ENCODE measurements at regions not wholly inside any gene's neighbourhood (a gene's known extent, or its start where the extent isn't known, plus 50 kb on each side); places are given as distances from the start of the nearest gene placed in this dataset.

GRCh38 chr19:34856052-34856451 is 70.7 kb upstream of the ZNF30 start:
- Histone ChIP-seq H3K27me3 (replicated peaks; ENCODE audit: control insufficient read depth, insufficient read depth, low read length) (no peaks in the 10 kb centered on the region), H3K4me1 (no peaks in the 10 kb centered on the region), H3K4me3 (ENCODE audit: low read depth, low read length) (no peak overlapping the region), H3K36me3 (ENCODE audit: control insufficient read depth, insufficient read depth, low read length) (no peaks in the 10 kb centered on the region), H3K9me3 (no peaks in the 10 kb centered on the region; the same call in 1 of the 2 replicates)
- ChIA-PET POLR2A (no interaction called here), CTCF (no interaction called here)
- BruUV-seq (replicated peaks) = no TSS peak
- Mint-ChIP-seq H3K27ac (ENCODE audit: unreplicated experiment) (no peak overlapping the region), H3K36me3 (ENCODE audit: insufficient read depth, unreplicated experiment) (no peaks in the 10 kb centered on the region), H3K27me3 (ENCODE audit: insufficient read depth, unreplicated experiment) (no peaks in the 10 kb centered on the region), H3K4me1 (ENCODE audit: low read depth, unreplicated experiment) (no peaks in the 10 kb centered on the region), H3K4me3 (ENCODE audit: unreplicated experiment) (no peak overlapping the region), H3K9me3 (ENCODE audit: unreplicated experiment) (no peaks in the 10 kb centered on the region)
- no peak for DNase-seq
- intact Hi-C loops (cut with micrococcal nuclease; ENCODE audit: unreplicated experiment) = no loop called here
- no peak for TF ChIP-seq CTCF (IDR thresholded peaks at IDR 0.05; ENCODE audit: insufficient read depth in 1 of 2, low read depth in 1 of 2, low read length in 1 of 2, severe bottlenecking in 1 of 2, unreplicated experiment in 1 of 2)

- H3K27me3 ChIP-seq (replicated peaks; ENCODE audit: control insufficient read depth, insufficient read depth, low read length) = no peaks in the 10 kb centered on the region
- no TSS peak for BruUV-seq (replicated peaks)
- peaks cover under 1% of the 10 kb centered on the region for H3K9me3 Mint-ChIP-seq (ENCODE audit: unreplicated experiment)
- no peaks in the 10 kb centered on the region for H3K27me3 Mint-ChIP-seq (ENCODE audit: insufficient read depth, unreplicated experiment)
- intact Hi-C loops (cut with micrococcal nuclease; ENCODE audit: unreplicated experiment) = loop anchor here (5.0 kb wide), 1 partner anchor 74 kb away; the partner anchor contains the start of gene ZNF30
- no peak overlapping the region for H3K4me3 Mint-ChIP-seq (ENCODE audit: unreplicated experiment)
- no peak for TF ChIP-seq CTCF (IDR thresholded peaks at IDR 0.05; ENCODE audit: insufficient read depth in 1 of 2, low read depth in 1 of 2, low read length in 1 of 2, severe bottlenecking in 1 of 2, unreplicated experiment in 1 of 2)
- no peak overlapping the region for H3K4me3 ChIP-seq (ENCODE audit: low read depth, low read length)
- no peak for DNase-seq
- H3K36me3 Mint-ChIP-seq (ENCODE audit: insufficient read depth, unreplicated experiment) = no peaks in the 10 kb centered on the region
- H3K4me1 ChIP-seq = no peaks in the 10 kb centered on the region
- ChIA-PET POLR2A (no interaction called here), CTCF (no interaction called here)
- H3K27ac Mint-ChIP-seq (ENCODE audit: unreplicated experiment) = no peak overlapping the region
- H3K4me1 Mint-ChIP-seq (ENCODE audit: low read depth, unreplicated experiment) = no peaks in the 10 kb centered on the region
- H3K9me3 ChIP-seq = no peaks in the 10 kb centered on the region; the same call in 1 of the 2 replicates
- no peaks in the 10 kb centered on the region for H3K36me3 ChIP-seq (ENCODE audit: control insufficient read depth, insufficient read depth, low read length)
Measured at GRCh38 chr19:34853369-34853768, 73.3 kb upstream of the ZNF30 start.

- Histone ChIP-seq H3K36me3 (ENCODE audit: control insufficient read depth, insufficient read depth, low read length) (no peaks in the 10 kb centered on the region), H3K9me3 (no peaks in the 10 kb centered on the region; the same call in 1 of the 2 replicates), H3K4me1 (no peaks in the 10 kb centered on the region), H3K27me3 (replicated peaks; ENCODE audit: control insufficient read depth, insufficient read depth, low read length) (no peaks in the 10 kb centered on the region), H3K4me3 (ENCODE audit: low read depth, low read length) (no peak overlapping the region)
- peaks cover 4% of the 10 kb centered on the region for H3K27me3 Mint-ChIP-seq (ENCODE audit: insufficient read depth, unreplicated experiment)
- H3K4me3 Mint-ChIP-seq (ENCODE audit: unreplicated experiment) = no peak overlapping the region
- ChIA-PET POLR2A (no interaction called here), CTCF (interaction anchor here (0.5 kb wide), 1 partner anchor 302 kb away, joined by 6 read pairs; no protein-coding TSS in a partner anchor)
- no peaks in the 10 kb centered on the region for H3K4me1 Mint-ChIP-seq (ENCODE audit: low read depth, unreplicated experiment)
- no peak overlapping the region for H3K27ac Mint-ChIP-seq (ENCODE audit: unreplicated experiment)
- peaks cover 7% of the 10 kb centered on the region for H3K9me3 Mint-ChIP-seq (ENCODE audit: unreplicated experiment)
- intact Hi-C loops (cut with micrococcal nuclease; ENCODE audit: unreplicated experiment) = loop anchor here (5.0 kb wide), 1 partner anchor 75 kb away; the partner anchor contains the start of gene ZNF30
- no peaks in the 10 kb centered on the region for H3K36me3 Mint-ChIP-seq (ENCODE audit: insufficient read depth, unreplicated experiment)
- TF ChIP-seq CTCF (IDR thresholded peaks at IDR 0.05; ENCODE audit: insufficient read depth in 1 of 2, low read depth in 1 of 2, low read length in 1 of 2, severe bottlenecking in 1 of 2, unreplicated experiment in 1 of 2) = no peak
- no TSS peak for BruUV-seq (replicated peaks)
- DNase-seq = no peak
Measured at GRCh38 chr19:34852669-34853068, 74.0 kb upstream of the ZNF30 start.
